GM12874 (cell line): ENCODE measurements at regions not wholly inside any gene's neighbourhood (a gene's known extent, or its start where the extent isn't known, plus 50 kb on each side); places are given as distances from the start of the nearest gene placed in this dataset.

Experiments
- TF ChIP-seq, protein P1 (sequence below): IDR thresholded peaks from 2 replicates; pipeline ENCODE4 v1.5.1; 2011; ENCODE audit warnings: low read depth, mild to moderate bottlenecking, control low read depth, low read length, moderate library complexity; ENCODE audit not compliant: insufficient read depth

DNA sequence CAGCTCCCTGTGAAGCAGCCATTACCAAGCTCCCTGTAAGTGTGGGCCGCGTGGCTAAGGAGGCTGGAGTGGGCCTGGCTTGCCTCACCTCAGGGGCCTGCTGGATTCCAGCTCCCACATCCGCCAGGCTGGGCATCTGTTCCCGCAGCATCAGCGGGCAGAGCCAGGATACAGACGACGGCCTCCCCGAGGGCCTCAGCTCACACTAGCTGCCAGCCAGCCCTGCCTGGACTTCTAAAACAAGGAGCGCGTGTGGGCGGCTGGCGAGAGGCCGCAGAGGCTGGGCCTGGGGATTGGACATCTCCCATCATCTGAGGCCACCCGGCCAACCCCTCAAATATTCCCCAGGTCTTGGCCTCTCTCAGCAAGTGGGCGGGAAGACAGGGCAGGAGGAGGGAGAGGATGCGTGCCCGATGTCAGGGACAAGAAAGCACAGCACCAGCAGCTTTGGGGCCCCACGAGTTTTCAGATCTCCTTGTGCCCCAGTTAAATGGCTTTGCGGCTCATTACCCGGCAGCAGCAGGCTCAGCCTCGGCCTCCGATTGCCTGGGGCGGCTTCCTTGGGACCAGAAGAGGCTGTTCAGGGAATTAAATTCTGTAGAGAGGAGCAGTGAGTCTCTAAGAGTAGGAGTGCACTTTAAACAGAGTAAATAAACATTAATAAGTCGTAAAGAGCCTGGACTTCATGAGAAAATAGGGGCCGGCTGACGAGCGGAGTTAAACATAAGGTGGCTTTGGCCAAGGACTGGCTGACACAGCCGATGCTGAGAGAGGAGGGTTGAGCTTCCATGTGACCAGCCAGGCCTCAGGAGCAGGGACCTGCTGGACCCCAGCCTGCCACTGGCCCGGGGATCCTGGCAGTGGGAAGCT, 208.9 kb upstream of the C1orf174 start:
- TF ChIP-seq, protein P1, sequence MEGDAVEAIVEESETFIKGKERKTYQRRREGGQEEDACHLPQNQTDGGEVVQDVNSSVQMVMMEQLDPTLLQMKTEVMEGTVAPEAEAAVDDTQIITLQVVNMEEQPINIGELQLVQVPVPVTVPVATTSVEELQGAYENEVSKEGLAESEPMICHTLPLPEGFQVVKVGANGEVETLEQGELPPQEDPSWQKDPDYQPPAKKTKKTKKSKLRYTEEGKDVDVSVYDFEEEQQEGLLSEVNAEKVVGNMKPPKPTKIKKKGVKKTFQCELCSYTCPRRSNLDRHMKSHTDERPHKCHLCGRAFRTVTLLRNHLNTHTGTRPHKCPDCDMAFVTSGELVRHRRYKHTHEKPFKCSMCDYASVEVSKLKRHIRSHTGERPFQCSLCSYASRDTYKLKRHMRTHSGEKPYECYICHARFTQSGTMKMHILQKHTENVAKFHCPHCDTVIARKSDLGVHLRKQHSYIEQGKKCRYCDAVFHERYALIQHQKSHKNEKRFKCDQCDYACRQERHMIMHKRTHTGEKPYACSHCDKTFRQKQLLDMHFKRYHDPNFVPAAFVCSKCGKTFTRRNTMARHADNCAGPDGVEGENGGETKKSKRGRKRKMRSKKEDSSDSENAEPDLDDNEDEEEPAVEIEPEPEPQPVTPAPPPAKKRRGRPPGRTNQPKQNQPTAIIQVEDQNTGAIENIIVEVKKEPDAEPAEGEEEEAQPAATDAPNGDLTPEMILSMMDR = no peak

DNA sequence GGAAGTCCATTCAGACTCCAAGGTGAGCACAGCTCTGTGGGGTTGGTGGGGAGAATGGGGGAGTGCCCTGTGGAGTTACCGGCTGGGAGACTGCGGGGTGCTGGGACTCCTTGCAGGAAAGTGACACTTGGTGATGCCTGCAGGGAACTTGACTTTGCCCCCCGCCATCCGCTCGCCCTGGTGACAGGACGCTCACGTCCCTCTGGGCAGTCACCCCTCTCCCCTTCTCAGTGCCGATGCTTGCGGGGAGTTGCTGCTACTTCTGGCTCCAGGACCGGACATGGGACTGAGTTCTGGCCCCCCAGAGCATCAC, 209.5 kb upstream of the C1orf174 start:
- TF ChIP-seq, protein P1 = no peak

GRCh38 chr1:4110888-4111287, 210.8 kb upstream of the C1orf174 start:
- TF ChIP-seq, protein P1 = no peak

DNA sequence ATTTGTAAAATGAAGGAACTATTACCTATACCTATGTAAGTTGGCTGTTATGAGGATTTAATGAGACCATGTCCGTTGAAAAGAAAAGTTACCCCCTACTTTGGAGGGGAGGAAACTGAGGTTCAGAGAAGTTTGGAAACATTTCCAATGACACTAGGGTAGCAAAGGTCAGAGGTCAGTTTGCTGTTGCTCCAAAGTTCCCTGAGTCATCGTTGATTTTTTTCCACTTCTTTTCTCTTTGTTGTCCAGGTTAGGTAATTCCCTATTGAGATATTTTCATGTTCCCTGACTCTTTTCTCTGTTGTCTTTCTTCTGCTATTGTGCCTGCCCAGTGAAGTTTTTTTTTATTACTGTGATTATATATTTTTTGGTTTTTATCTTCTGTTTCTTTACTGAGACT, 213.8 kb upstream of the C1orf174 start:
- TF ChIP-seq, protein P1 = no peak

DNA sequence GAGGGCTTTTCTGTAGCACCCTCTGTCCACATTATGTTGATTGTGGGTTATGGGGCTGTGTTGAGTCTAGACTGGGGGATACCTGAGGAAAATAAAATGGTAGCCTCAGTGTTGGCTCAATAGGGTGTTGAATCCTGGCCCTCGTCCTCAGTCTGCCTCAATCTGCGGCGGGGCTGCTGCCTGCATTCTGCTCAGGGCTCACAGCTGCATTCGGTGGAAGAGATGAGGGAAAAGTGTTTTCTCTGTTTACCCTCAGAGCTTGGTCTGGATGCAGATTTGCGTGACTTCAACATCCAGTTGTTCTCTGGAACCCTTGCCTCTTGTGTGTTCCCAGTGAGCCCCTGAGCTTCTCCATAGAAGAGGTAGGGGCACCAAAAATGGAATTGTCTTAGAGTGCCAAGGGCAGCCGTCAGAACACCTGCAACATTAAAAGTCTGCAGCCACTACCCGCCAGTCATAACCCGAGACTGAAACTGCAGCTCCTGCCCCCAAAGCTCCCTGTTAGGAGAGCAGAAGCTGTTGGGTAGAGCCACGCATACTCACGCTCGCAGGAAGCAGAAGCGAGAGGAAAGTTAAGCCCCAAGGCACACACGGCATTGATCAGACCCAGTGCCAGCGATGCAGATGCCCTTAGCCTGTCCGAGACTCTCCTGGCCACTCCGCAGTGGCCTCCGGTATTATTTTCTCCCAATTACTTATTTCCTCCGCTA, 215.3 kb upstream of the C1orf174 start:
- TF ChIP-seq, protein P1 = no peak

DNA sequence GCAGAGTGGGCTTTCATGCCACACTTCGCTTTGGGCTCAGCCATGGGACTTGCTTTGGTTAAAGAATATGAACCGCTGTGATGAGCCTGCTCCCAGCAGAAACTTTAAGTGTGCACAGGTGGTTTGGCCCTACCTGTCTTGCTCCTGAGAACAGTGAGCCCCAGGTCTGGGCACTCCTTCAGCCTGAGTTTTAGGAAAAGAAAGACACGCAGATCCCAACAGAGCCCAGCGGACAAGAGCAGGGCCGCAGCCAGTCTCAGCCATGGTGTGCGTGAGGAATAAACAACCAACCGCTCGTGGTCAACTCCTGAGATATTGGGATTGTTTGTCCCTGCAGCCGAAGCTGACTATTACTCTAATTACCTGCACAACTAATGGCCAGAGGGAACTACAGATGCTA, 217.1 kb upstream of the C1orf174 start:
- TF ChIP-seq, protein P1 = no peak

GRCh38 chr1:4118746-4119515, 218.9 kb upstream of the C1orf174 start:
- TF ChIP-seq, protein P1 = no peak
